Erythroblast (primary cell): ENCODE measurements at regions not wholly inside any gene's neighbourhood (a gene's known extent, or its start where the extent isn't known, plus 50 kb on each side); places are given as distances from the start of the nearest gene placed in this dataset.

Experiments
- GATA1 ChIP-seq: IDR thresholded peaks from 2 replicates; pipeline ENCODE4 v1.6.1; 2011; ENCODE audit warnings: low read depth, mild to moderate bottlenecking, control low read depth, low read length, moderate library complexity
- POLR2A ChIP-seq: IDR thresholded peaks from 2 replicates; pipeline ENCODE4 v1.6.1; 2011; ENCODE audit warnings: mild to moderate bottlenecking, low read length

DNA sequence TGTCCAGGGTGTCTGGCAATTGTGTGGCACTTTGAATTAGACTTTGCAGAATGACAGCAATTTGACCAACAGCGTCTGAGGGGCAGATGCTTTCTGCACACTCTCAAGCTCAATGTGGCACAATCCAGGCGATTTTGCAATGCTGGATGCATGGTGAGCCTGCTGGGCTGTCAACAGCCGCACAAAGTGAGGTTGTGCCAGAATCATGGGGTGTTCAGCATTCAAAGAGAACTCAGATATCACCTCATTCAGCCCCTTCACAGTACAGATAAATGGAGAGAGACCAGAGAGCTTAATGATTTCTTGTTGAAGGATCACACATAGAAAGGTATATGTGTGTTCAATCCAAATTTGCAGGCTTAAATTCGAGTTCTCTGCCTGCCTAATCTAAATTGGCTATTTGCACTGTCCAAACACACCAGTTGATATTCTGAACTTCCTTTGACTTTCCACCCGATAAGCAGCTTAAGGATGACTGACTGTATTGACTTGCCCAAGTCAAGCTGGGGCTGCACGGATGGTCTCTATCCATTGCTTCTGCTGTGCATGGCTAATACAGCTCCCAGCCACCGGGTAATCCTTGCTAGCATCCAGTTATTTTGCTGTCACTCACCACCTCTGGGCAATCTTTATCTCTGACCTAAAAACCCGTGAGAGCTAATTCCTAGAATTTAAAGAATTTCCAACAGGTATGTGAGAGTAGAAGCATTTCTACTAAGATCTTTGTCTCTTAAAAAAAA, 157.9 kb upstream of the TAS2R1 start:
- no peak for TF ChIP-seq POLR2A
- no peak for TF ChIP-seq GATA1
